GM12891 (cell line): ENCODE measurements at regions not wholly inside any gene's neighbourhood (a gene's known extent, or its start where the extent isn't known, plus 50 kb on each side); places are given as distances from the start of the nearest gene placed in this dataset.

ENCODE experiments used
- DNase-seq: peaks from one replicate; pipeline ENCODE4 v3.0.0; 2011; ENCODE audit warnings: low spot score; ENCODE audit not compliant: insufficient read length
- FAIRE-seq: peaks from 2 replicates; lab custom pipeline; 2011; peaks lifted over from hg19 to GRCh38; lab: Jason Lieb, UNC
- PAX5 ChIP-seq: IDR thresholded peaks from 2 replicates; pipeline ENCODE4 v1.6.1; 2011; ENCODE audit warnings: low read length, moderate library complexity, mild to moderate bottlenecking; ENCODE audit not compliant: insufficient read depth, severe bottlenecking
- POLR2A ChIP-seq: IDR thresholded peaks from 2 replicates; pipeline ENCODE4 v1.6.1; 2011; ENCODE audit warnings: low read depth, low read length, control low read depth
- POLR2AphosphoS5 ChIP-seq: IDR thresholded peaks from 2 replicates; pipeline ENCODE4 v1.6.1; 2011; ENCODE audit warnings: low read depth, low read length, control low read depth
- POU2F2 ChIP-seq: IDR thresholded peaks from 2 replicates; pipeline ENCODE4 v1.6.1; 2011; ENCODE audit warnings: low read depth, mild to moderate bottlenecking, control low read depth, low read length, moderate library complexity
- SPI1 ChIP-seq: IDR thresholded peaks from 2 replicates; pipeline ENCODE4 v1.6.1; 2011; ENCODE audit warnings: low read depth, low read length, control low read depth
- TAF1 ChIP-seq: IDR thresholded peaks from 2 replicates; pipeline ENCODE4 v1.6.1; 2011; ENCODE audit warnings: low read depth, low read length, control low read depth

DNA sequence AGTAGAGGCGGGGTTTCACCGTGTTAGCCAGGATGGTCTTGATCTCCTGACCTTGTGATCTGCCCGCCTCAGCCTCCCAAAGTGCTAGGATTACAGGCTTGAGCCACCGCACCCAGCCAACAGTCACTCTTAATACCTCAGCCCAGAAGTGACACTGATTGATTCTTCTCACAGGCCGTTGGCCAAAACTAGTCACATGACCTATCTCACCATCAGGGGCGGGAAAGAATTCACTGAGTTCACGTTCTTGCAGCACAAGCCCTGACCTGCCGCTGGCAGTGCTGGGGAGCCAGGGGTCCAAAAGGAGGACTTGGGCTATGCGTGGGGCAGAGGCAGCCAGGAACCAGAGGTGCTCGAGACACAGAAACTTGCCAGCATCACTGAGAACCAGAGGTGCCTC lies 55.0 kb upstream of the CPLX2 start:
- TF ChIP-seq POLR2AphosphoS5 (no peak), PAX5 (no peak), POLR2A (no peak), TAF1 (no peak), SPI1 (no peak), POU2F2 (no peak)
- DNase-seq: no peak
- FAIRE-seq: no peak

DNA sequence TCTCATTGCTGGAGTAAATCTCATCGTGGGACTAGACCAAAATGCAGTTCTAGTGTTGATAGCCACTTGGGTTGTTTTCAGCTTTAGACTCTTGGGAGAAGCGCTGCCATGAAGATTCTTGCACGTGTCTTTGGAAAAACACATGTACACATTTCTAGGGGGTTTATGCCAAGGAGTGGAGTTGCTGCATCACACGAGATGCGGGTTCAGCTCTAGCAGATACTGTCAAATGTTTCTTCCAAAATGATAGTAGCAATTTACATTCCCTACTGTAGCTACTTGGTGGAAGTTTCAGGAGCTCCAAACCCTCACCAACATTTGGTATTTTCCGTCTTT lies 52.3 kb upstream of the CPLX2 start:
- no peak for FAIRE-seq
- no peak for DNase-seq

DNA sequence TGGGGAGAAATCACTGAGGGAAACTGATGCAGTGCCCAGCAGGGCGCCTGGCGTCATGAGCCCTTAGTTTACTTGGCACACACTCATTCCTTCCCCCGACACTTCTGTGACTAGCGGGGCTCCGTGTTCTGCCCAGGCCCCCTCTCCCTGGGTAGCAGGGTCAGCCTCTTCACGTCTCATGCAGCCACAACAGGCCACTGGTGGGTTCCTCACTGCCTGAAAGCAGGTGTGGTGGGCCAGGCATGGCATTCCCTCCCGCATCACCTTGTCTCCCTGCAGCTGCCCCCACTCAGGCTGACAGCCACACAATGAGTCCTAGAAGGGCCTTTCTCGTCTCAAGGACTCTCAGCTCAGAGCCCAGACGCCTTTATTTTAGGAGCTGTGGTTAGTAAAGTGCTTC lies 51.1 kb upstream of the CPLX2 start:
- DNase-seq (no peak), FAIRE-seq (no peak)
- no peak for TF ChIP-seq SPI1
- no peak for TF ChIP-seq PAX5
- no peak for TF ChIP-seq TAF1
- no peak for TF ChIP-seq POU2F2
- TF ChIP-seq POLR2A: no peak
- TF ChIP-seq POLR2AphosphoS5: no peak

More for the DNA sequence above, 52.3 kb upstream of the CPLX2 start:
- TF ChIP-seq PAX5 (no peak), POLR2AphosphoS5 (no peak), POU2F2 (no peak), TAF1 (no peak), SPI1 (no peak), POLR2A (no peak)
